Hematopoietic multipotent progenitor cell (in vitro differentiated cells): ENCODE measurements at regions not wholly inside any gene's neighbourhood (a gene's known extent, or its start where the extent isn't known, plus 50 kb on each side); places are given as distances from the start of the nearest gene placed in this dataset.
A peak's percentile ranks its signal among the peaks of the same experiment; 100 is the strongest.
"Not testable (repeated sequence)": the region's sequence is repeated elsewhere in the genome, so short reads cannot be mapped to it uniquely, and the experiment has no call there.

ENCODE experiments used
- DNase-seq, 3 donors: peaks; one replicate each; pipeline ENCODE4 v3.0.0-alpha.2; 2011 to 2015; ENCODE audit warnings: low read depth in 2 of 3, low spot score in 2 of 3

DNA sequence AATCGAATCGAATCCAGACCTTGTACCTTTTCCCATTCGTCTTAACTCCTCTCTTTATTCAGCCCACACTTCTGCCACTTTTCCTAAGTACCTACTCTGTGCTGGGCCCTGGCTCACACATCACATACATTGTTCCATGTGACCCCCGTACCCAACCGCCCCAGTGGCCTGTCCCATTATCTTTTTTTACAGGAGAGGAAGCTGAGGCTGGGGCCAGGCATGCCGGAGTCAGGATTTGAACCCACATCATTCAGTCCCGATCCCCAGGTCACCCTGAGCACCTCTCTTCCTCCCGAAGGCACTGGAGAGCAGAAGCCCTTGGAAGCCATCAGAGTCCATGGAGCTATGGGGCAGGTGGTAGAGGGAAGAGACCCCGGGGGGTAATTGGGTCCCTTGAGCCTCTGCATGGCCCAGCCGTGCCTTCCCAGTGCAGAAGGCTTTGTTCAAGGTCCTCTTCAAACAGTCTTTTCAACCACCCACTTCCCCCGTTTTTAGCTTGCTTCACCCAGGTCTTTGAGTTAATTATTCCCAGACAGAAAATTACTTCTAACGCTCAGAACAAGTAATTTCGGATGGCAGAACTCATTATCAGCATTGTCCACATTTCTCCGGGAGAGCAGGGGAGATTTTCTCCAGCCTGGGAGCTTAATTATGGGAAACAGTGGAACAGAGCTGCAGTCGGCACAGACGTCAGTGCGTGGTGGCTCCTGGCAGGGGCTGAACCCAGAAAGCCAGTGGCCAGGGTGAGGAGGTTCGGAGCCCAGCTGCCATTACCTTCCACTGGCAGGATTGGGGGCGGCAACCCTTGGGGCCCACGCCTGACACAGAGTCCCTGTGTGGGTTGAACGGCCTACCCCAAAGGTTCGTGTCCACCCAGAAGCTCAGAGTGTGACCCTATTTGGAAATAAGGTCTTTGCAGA is 82.4 kb upstream of the RTL6 start:
- DNase-seq: no peak

GRCh38 chr22:44578516-44579230 is 80.6 kb upstream of the RTL6 start:
- DNase-seq: no peak

DNA sequence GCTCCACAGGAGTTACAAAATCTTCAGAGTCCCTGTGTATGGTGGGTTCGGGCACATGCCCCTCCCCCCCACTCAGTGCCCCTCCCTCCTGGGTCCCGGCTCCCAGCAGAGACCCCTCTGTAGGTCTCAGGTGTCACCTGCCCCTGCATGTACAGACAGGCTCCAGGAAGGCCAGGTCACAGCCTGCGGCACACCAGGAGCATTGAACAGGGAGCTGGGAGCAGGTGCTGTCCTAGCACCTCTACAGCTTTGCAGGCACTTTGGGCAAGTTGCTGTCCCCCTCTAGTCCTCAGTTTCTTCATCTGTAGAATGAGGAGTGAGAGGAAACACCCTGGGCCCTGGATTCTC is 80.1 kb upstream of the RTL6 start:
- DNase-seq: no peak

DNA sequence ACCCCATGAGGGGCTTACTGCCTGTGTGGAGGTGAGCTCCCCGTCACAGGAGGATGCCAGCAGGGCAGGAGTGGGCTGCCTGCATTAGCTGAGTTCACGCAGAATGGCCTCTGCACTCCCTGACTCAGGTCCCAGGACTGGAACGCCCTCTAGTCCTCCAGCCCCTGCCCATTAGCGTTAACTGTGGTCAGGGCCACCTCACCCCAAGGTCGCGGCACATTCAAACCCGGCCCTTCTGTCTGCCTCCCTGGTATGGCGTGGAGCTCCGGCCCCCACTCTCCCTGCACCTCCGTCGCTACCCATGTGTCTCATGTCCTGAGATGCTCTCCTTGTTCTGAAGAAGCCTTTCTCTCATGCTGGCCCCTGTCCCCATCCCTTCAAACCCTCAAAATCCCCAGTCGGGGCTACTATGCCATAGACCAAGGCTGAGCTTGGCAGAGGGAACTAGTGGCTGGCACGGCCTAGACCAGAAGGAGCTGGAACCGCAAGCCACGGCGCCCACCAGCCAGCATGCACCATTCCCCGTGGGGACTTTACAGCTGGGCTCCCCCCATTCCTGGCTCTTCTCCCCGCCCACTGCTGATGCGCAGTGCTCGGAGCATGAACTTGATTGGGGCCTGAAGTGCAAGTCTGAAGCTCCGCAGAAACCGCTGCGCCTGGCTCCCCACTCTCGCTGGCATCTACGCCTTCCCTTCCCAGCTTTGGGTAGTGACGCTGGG is 79.5 kb upstream of the RTL6 start:
- DNase-seq: peak in 1 of 3 donors; percentile 7

DNA sequence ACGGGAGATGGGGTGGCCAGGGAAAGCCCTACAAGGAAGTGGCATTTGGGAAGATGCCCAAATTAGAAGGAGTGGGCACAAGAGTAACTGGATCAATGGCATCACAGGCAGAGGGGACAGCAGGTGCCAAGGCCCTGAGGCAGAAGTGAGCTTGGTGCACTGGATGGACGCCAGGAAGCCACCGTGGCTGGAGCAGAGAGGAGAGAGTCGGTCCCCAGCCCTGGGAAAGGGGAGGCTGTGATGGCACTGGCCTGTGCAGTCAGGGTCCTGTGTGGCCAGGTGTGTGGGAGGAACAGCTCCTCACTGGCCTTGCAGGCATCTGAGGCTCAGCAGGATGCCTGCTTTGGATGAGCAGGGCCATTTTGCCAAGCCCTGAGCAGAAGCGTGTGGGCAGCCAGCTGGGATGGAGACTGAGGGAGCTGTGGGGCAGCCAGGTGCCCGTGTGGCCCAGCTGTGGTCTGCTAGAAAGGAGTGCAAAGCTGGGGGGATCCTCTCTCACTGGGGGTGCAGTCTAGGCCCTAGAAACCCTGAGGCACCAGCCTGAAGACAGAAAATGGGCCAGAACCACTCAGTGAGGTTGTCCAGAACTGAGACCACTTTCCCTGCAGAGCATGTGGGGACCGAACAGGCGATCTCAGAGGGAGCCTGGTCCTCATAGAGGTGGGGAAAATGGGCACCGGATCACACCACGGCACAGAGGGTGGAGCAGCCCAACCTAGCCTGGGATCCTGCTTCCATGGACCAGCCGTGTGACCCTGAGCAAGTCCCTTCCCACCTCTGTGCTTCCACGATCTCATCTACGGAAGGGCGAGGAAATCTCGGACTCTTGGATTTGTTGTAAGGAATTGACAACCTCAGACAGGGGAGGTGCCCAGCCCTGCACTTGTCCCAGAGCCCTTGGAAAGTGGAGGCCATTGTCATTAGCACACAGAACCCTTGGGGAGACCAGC is 78.6 kb upstream of the RTL6 start:
- DNase-seq: no peak

GRCh38 chr22:44575381-44576268 is 77.6 kb upstream of the RTL6 start:
- no peak for DNase-seq

DNA sequence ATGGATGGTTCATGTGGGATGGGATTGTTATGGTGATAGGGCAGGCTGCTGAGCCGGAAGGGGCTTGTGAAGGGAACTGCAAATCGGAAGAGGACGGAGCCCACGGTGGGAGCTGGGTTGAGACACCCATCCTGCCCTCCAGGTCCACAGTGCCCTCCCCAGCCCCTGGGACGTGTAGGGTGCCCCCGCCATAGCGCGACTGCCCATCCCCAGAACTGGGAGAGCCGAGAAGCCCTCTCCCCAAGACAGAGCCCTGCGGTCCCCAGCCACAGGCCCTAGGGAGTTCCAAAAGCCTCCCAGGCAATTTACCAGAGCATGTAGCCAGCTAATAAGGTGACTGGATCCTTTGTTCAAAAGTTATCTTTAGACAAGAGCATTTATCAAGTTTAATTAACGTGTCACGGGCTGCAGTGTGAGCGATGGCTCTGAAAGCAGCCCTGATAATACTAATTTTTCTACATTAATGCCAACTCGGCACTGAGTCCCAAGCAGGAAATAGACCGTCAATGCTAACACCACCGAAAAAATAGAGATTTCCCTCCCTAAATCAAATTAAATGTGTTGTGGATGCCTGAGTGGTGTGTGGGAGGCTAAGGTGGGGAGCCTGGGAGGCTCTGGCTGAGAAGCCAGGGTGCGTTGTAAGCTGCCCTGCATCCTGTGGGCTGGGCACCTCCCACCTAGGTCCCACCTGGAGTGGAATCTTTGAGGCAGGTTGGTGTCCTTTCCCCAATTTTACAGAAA is 76.8 kb upstream of the RTL6 start:
- no peak for DNase-seq

DNA sequence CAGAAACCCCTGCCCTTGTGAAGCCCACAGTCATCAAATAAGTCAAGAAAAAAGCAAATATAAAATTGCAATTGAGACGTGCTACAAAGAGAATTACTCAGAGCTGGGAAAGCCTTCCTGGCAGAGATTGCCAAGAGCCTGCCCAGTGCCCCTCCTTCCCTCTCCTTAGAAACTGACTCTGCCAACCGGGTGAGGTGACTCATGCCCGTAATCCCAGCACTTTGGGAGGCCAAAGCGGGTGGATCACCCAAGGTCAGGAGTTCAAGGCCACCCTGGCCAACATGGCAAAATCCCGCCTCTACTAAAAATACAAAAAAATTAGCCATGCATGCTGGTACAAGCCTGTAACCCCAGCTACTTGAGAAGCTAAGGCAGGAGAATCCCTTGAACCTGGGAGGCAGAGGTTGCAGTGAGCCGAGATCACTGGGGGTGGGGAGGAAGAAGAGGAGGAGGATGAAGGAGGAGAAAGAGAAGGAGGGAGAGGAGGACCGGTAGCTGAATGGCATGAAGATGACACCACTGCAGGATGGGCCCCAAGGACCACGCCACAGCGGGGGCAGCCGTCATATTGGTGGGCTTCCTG is 76.1 kb upstream of the RTL6 start:
- no peak for DNase-seq

DNA sequence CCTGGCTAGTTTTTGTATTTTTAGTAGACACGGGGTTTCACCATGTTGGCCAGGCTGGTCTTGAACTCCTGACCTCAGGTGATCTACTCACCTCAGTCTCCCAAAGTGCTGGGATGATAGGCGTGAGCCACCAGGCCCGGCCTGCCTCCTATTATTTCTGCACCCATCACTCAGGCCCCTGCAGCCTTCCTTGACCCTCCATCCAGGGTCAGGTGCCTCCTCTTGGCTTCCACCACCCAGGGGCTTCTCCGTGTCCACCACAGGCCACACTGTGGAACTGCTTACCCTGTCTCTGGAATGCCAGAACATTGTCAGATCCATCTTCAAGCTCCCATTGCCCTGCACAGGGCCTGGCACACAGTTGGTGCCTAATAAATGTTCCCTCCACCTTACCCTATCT is 75.4 kb upstream of the RTL6 start:
- DNase-seq: no peak

GRCh38 chr22:44572414-44573207 is 74.6 kb upstream of the RTL6 start:
- DNase-seq: no peak

DNA sequence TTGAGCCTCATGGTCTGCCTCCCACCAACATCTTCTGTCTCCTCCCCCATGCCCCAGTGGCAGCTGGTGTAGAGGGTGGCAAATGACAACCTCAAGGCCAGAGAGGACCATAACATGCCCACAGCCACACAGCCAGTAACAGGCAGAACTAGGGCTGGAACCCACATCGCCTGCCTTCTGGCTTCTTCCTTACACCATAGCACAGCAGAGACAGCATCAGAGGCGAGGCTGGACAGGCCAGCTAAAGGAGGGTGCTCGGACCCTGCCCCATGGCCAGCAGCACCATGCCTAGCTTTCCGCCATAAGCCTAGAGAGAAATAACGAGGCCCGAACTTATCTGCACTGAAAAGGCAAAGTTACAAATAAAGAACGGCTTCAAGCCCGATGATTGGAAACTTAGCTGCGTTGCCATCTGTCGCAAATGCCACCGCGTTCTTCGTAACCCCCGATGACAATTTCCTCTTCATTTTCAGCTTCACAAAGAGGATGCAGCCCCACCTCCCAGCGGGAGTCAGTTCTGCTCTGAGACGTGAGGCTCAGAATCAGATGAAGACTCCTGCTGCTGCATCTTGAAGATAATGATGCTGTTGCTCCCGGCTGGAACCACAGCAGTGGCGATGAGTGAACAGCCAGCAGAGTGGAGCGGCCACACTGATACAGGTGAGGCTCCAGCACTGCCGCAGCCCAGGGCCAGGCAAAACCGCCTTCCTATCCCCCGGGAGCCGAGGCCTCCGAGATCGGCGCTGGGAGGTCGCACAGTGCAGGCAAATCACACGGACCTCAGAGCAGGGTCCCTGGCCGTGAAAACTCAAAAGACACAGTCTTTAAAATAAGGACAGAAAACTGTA is 73.8 kb upstream of the RTL6 start:
- no peak for DNase-seq

- DNase-seq: no peak
These were observed 72.7 kb upstream of the RTL6 start for GRCh38 chr22:44570476-44571445.

DNA sequence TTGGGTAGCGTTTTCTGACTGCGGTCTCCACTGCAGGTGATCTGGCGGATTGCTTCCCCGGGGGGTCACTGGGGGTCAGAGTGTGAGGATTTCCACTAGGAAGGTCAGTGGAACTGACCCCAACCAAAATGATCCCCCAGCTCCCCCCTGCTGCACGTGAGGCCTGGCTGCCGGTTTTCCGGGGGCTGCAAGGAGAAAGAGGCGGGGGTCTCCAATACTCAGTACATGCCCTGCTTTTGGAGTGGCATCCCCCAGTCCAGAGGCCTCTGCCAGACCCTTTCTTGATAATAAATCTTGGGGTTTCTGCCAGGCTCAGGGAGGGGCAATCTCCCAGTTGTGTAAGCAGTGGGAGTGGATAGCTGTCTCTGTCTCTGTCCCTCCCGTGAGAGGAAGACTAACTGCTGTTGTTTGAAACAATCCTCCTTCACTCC is 71.5 kb upstream of the RTL6 start:
- no peak for DNase-seq

GRCh38 chr22:44567846-44568493 is 69.9 kb upstream of the RTL6 start:
- peak in 2 of 3 donors; percentile 33 to 65 for DNase-seq

DNA sequence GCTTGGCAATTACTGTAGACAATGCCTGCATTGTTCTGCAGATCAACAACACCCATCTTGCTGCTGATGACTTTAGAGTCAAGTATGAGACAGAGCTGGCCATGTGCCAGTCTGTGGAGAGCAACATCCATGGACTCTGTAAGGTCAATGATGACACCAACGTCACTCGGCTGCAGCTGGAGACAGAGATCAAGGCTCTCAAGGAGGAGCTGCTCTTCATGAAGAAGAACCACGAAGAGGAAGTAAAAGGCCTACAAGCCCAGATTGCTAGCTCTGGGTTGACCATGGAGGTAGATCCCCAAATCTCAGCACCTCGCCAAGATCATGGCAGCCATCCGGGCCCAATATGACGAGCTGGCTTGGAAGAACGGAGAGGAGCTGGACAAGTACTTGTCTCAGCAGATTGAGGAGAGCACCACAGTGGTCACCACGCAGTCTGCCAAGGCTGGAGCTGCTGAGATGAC is 69.4 kb upstream of the RTL6 start:
- not testable (repeated sequence) for DNase-seq
